SK-N-SH (cell line): ENCODE measurements at regions not wholly inside any gene's neighbourhood (a gene's known extent, or its start where the extent isn't known, plus 50 kb on each side); places are given as distances from the start of the nearest gene placed in this dataset.

ENCODE experiments used
- CTCF ChIA-PET: fragments of 300-600, 350-600 bp; formaldehyde crosslinking; extraction: SDS; loops from one replicate; lab custom pipeline; 2021; lab: Yijun Ruan, JAX
- POLR2A ChIA-PET: fragments of 350-600 bp; sonication (Branson Sonifier 250); formaldehyde crosslinking; extraction: SDS; loops from one replicate; lab custom pipeline; 2020; ENCODE audit warnings: antibody characterized with exemption, inconsistent platforms; lab: Yijun Ruan, JAX
- DNase-seq: peaks from one replicate; pipeline ENCODE4 v3.0.0; 2012
- H2AFZ ChIP-seq: fragments of 200-600 bp; sonication (generic); 2 replicates; pipeline ENCODE4 v1.8.1; 2016; ENCODE audit warnings: antibody characterized with exemption, mild to moderate bottlenecking, low read depth
- H3F3A ChIP-seq: fragments of 200-600 bp; sonication (generic); replicated peaks from 2 replicates; pipeline ENCODE3; 2016; ENCODE audit warnings: antibody characterized with exemption, mild to moderate bottlenecking; ENCODE audit not compliant: insufficient read depth
- H3K27ac ChIP-seq, 2 experiments: fragments of 200-500 bp in 1 of 2; fragments of 200-600 bp in 1 of 2; sonication (Bioruptor generic) in 1 of 2; sonication (generic), shearing (Covaris generic) in 1 of 2; 2 replicates each; pipeline versions ENCODE4 v1.5.1 to v1.6.1; 2014 to 2016; ENCODE audit warnings: low read depth in 2 of 2, inconsistent platforms in 1 of 2, low read length in 1 of 2, mild to moderate bottlenecking in 1 of 2, mixed read lengths in 1 of 2
- H3K27me3 ChIP-seq: fragments of 200-600 bp; sonication (generic), shearing (Covaris generic); 2 replicates; pipeline ENCODE4 v1.6.1; 2016; ENCODE audit warnings: mixed run types; ENCODE audit not compliant: insufficient read depth
- H3K36me3 ChIP-seq, 2 experiments: fragments of 200-500 bp in 1 of 2; fragments of 200-600 bp in 1 of 2; sonication (Bioruptor generic) in 1 of 2; sonication (generic) in 1 of 2; replicated peaks in 1 of 2; 2 replicates each; pipeline versions ENCODE3 to v1.5.1; 2014 to 2016; ENCODE audit warnings: low read length in 1 of 2, mild to moderate bottlenecking in 1 of 2; ENCODE audit not compliant: insufficient read depth in 2 of 2, control insufficient read depth in 1 of 2
- H3K4me1 ChIP-seq, 2 experiments: fragments of 200-500 bp in 1 of 2; fragments of 200-600 bp in 1 of 2; sonication (Bioruptor generic) in 1 of 2; sonication (generic), shearing (Covaris generic) in 1 of 2; 2 replicates each; pipeline versions ENCODE4 v1.5.1 to v1.6.1; 2014 to 2016; ENCODE audit warnings: low read depth in 1 of 2, low read length in 1 of 2, mixed run types in 1 of 2; ENCODE audit not compliant: insufficient read depth in 2 of 2, control insufficient read depth in 1 of 2
- H3K4me2 ChIP-seq: fragments of 200-600 bp; sonication (generic), shearing (Covaris generic); 2 replicates; pipeline ENCODE4 v1.6.1; 2017; ENCODE audit warnings: mixed run types
- H3K4me3 ChIP-seq, 2 experiments: fragments of 200-500 bp in 1 of 2; fragments of 200-600 bp in 1 of 2; sonication (Bioruptor generic) in 1 of 2; sonication (generic), shearing (Covaris generic) in 1 of 2; 2 replicates each; pipeline versions ENCODE4 v1.5.1 to v1.8.1; 2014 to 2016; ENCODE audit warnings: low read depth in 2 of 2, inconsistent platforms in 1 of 2, low read length in 1 of 2, mild to moderate bottlenecking in 1 of 2, mixed read lengths in 1 of 2, moderate library complexity in 1 of 2
- H3K79me2 ChIP-seq: fragments of 200-600 bp; sonication (generic); 2 replicates; pipeline ENCODE4 v1.8.1; 2017; ENCODE audit warnings: mild to moderate bottlenecking; ENCODE audit not compliant: insufficient read depth
- H3K9ac ChIP-seq: fragments of 200-600 bp; sonication (generic); 2 replicates; pipeline ENCODE4 v1.6.1; 2017; ENCODE audit warnings: mixed run types
- H3K9me2 ChIP-seq: fragments of 200-600 bp; sonication (generic); 2 replicates; pipeline ENCODE4 v1.6.1; 2017; ENCODE audit warnings: mixed run types
- H3K9me3 ChIP-seq: fragments of 200-600 bp; sonication (generic); 2 replicates; pipeline ENCODE4 v1.6.1; 2017; ENCODE audit warnings: mixed run types, mild to moderate bottlenecking, moderate library complexity
- H4K20me1 ChIP-seq: fragments of 200-600 bp; sonication (generic); 2 replicates; pipeline ENCODE4 v1.6.1; 2017; ENCODE audit warnings: mild to moderate bottlenecking, mixed run types; ENCODE audit not compliant: insufficient read depth
- EZH2phosphoT487 ChIP-seq: fragments of 200-600 bp; sonication (generic); IDR thresholded peaks from 2 replicates; pipeline ENCODE4 v1.6.1; 2017; ENCODE audit warnings: low read depth, mixed run types, mild to moderate bottlenecking, antibody characterized with exemption, moderate library complexity, borderline replicate concordance
- FOSL2 ChIP-seq: IDR thresholded peaks from 2 replicates; pipeline ENCODE4 v1.4.0; 2012; ENCODE audit warnings: low read depth, mild to moderate bottlenecking, moderate library complexity, borderline replicate concordance
- FOXJ3 ChIP-seq: sonication (generic); formaldehyde crosslinking; IDR thresholded peaks from 2 replicates; pipeline ENCODE4 v1.5.1; 2020; ENCODE audit warnings: mild to moderate bottlenecking, missing genetic modification reagents
- FOXM1 ChIP-seq: IDR thresholded peaks from 2 replicates; pipeline ENCODE4 v1.4.0; 2012; ENCODE audit warnings: low read depth, mild to moderate bottlenecking
- GABPA ChIP-seq: IDR thresholded peaks from 2 replicates; pipeline ENCODE4 v1.4.0; 2012; ENCODE audit warnings: low read depth, mild to moderate bottlenecking
- GATA2 ChIP-seq: sonication (generic); formaldehyde crosslinking; IDR thresholded peaks from 2 replicates; pipeline ENCODE4 v1.5.0; 2020; ENCODE audit warnings: mild to moderate bottlenecking, missing genetic modification reagents
- IRF3 ChIP-seq: fragments of 150-350 bp; IDR thresholded peaks from 2 replicates; pipeline ENCODE4 v1.6.1; 2016; ENCODE audit warnings: mild to moderate bottlenecking, low read depth, low read length
- JUND ChIP-seq: IDR thresholded peaks from 2 replicates; pipeline ENCODE4 v1.4.0; 2012
- MAX ChIP-seq: IDR thresholded peaks from 2 replicates; pipeline ENCODE4 v1.4.0; 2012; ENCODE audit warnings: low read depth
- MXI1 ChIP-seq: IDR thresholded peaks from 2 replicates; pipeline ENCODE4 v1.6.1; 2012; ENCODE audit warnings: mild to moderate bottlenecking, low read depth, low read length, improper control_type of control experiment
- NFIC ChIP-seq: IDR thresholded peaks from 2 replicates; pipeline ENCODE4 v1.4.0; 2012; ENCODE audit warnings: borderline replicate concordance
- NRF1 ChIP-seq: IDR thresholded peaks from 2 replicates; pipeline ENCODE4 v1.6.1; 2012; ENCODE audit warnings: low read depth, mild to moderate bottlenecking, low read length
- RCOR1 ChIP-seq: fragments of 150-350 bp; IDR thresholded peaks from 2 replicates; pipeline ENCODE4 v1.6.1; 2017; ENCODE audit warnings: antibody characterized with exemption, low read length
- REST ChIP-seq: IDR thresholded peaks from 2 replicates; pipeline ENCODE4 v1.6.1; 2012; ENCODE audit warnings: mild to moderate bottlenecking, low read depth, low read length, moderate library complexity
- RFX5 ChIP-seq: IDR thresholded peaks from 2 replicates; pipeline ENCODE4 v1.6.1; 2012; ENCODE audit warnings: mild to moderate bottlenecking, improper control_type of control experiment, low read length
- RXRA ChIP-seq: IDR thresholded peaks from 2 replicates; pipeline ENCODE4 v1.4.0; 2012; ENCODE audit warnings: low read depth, mild to moderate bottlenecking, borderline replicate concordance
- SIN3A ChIP-seq: IDR thresholded peaks from 2 replicates; pipeline ENCODE4 v1.6.1; 2012; ENCODE audit warnings: low read depth, mild to moderate bottlenecking, low read length, moderate library complexity, borderline replicate concordance
- SMC3 ChIP-seq: IDR thresholded peaks from 2 replicates; pipeline ENCODE4 v1.6.1; 2012; ENCODE audit warnings: low read depth, low read length, improper control_type of control experiment
- TAF1 ChIP-seq: IDR thresholded peaks from 2 replicates; pipeline ENCODE4 v1.6.1; 2012; ENCODE audit warnings: low read depth, mild to moderate bottlenecking, low read length, moderate library complexity, borderline replicate concordance
- USF2 ChIP-seq: fragments of 150-350 bp; IDR thresholded peaks from 2 replicates; pipeline ENCODE4 v1.6.1; 2017; ENCODE audit warnings: antibody characterized with exemption, low read length, low read depth, borderline replicate concordance
- YY1 ChIP-seq: IDR thresholded peaks from 2 replicates; pipeline ENCODE4 v1.4.0; 2012; ENCODE audit warnings: low read depth, mild to moderate bottlenecking
- WGBS: methylation state at CpG from one replicate; pipeline ENCODE4 v1.1.6; 2017; ENCODE audit warnings: low lambda C conversion rate; 5-methylcytosine and 5-hydroxymethylcytosine counted together

GRCh38 chr2:53504507-53504906 is 263.1 kb upstream of the CHAC2 start:
- Histone ChIP-seq H3K27ac (no peak overlapping the region), H3K4me2 (no peak overlapping the region), H3K79me2 (no peaks in the 10 kb centered on the region), H3K9ac (no peak overlapping the region), H3K27me3 (no peaks in the 10 kb centered on the region), H3K36me3 (no peaks in the 10 kb centered on the region), H4K20me1 (no peaks in the 10 kb centered on the region), H3K9me2 (no peaks in the 10 kb centered on the region), H3F3A (no peaks in the 10 kb centered on the region), H3K4me3 (no peak overlapping the region), H3K9me3 (no peaks in the 10 kb centered on the region), H2AFZ (no peak overlapping the region), H3K4me1 (no peaks in the 10 kb centered on the region)
- 0% methylated on average over 3 of the region's 3 CpGs for WGBS
- DNase-seq = no peak
- ChIA-PET POLR2A (no interaction called here), CTCF (interaction anchor here (1.1 kb wide), 1 partner anchor 36 kb away, joined by 3 read pairs; no protein-coding TSS in a partner anchor)
- TF ChIP-seq RXRA = no peak
- TF ChIP-seq NRF1 = no peak

- no peaks in the 10 kb centered on the region for H3K36me3 ChIP-seq
- H3K9me2 ChIP-seq = no peaks in the 10 kb centered on the region
- H3K27ac ChIP-seq = no peak overlapping the region
- WGBS = 17% methylated on average over 4 of the region's 4 CpGs
- H3K9me3 ChIP-seq = no peaks in the 10 kb centered on the region
- ChIA-PET POLR2A (no interaction called here), CTCF (no interaction called here)
- H4K20me1 ChIP-seq = no peaks in the 10 kb centered on the region
- DNase-seq = no peak
- H3F3A ChIP-seq = no peaks in the 10 kb centered on the region
- no peak overlapping the region for H2AFZ ChIP-seq
- no peak overlapping the region for H3K4me2 ChIP-seq
- TF ChIP-seq YY1 (no peak), FOXM1 (no peak), TAF1 (no peak), IRF3 (no peak), MXI1 (no peak), REST (no peak), FOXJ3 (CRISPR knock-in tag) (no peak), RFX5 (no peak), EZH2phosphoT487 (no peak), SIN3A (no peak), USF2 (no peak), FOSL2 (no peak), MAX (no peak), SMC3 (no peak), GATA2 (no peak), NFIC (no peak), RCOR1 (no peak), RXRA (no peak), GABPA (no peak), JUND (no peak)
- no peak overlapping the region for H3K4me3 ChIP-seq
- peaks cover 7% of the 10 kb centered on the region; the same call in 1 of the 2 replicates for H3K27me3 ChIP-seq
- no peaks in the 10 kb centered on the region for H3K79me2 ChIP-seq
- H3K9ac ChIP-seq = no peak overlapping the region
- H3K4me1 ChIP-seq = no peaks in the 10 kb centered on the region
Measured at GRCh38 chr2:53500181-53500580, 267.4 kb upstream of the CHAC2 start.
